ENCODE measurements at regions not wholly inside any gene's neighbourhood (a gene's known extent, or its start where the extent isn't known, plus 50 kb on each side); places are given as distances from the start of the nearest gene placed in this dataset.

DNA sequence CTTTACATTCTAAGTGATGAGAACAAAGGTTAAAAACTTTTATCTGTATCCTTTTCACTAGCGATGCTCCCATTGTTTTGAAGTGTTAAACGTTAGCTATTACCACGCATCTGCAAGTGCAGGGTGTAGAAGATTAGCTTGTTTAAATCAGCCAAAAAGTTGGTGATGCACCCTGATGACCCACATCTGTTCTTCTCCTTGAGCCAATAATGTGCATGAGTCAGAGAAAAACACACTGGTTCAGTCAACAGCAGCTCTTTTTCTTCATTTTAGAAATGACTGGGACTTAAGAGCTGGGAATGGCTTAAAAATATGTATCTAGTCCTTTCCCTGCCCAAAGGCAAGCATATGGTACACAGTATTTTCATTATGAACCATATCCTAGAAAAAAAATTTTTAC is 323.5 kb upstream of the PDE3A start (continued):
- TF ChIP-seq, protein P1, sequence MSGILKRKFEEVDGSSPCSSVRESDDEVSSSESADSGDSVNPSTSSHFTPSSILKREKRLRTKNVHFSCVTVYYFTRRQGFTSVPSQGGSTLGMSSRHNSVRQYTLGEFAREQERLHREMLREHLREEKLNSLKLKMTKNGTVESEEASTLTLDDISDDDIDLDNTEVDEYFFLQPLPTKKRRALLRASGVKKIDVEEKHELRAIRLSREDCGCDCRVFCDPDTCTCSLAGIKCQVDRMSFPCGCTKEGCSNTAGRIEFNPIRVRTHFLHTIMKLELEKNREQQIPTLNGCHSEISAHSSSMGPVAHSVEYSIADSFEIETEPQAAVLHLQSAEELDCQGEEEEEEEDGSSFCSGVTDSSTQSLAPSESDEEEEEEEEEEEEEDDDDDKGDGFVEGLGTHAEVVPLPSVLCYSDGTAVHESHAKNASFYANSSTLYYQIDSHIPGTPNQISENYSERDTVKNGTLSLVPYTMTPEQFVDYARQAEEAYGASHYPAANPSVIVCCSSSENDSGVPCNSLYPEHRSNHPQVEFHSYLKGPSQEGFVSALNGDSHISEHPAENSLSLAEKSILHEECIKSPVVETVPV (CRISPR knock-in tag; IDR thresholded peaks at IDR 0.05) = no peak

DNA sequence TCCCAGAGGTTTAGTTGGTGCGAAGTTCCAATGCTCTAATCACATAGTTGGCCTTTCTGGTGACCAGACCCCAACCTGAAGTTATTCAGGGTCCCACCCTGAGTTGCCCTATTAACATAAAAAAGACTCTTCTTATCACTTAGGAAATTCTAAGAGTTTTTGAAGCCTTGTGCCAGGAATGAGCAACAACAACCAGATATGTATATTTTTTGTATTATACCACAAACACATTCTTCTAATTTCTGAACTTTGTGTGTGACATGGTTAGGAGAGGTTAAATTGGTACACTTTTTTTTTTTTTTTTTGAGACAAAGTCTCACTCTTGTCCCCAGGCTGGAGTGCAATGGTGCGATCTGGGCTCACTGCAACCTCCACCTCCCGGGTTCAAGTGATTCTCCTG is 320.4 kb upstream of the PDE3A start:
- TF ChIP-seq ZNF70 (CRISPR knock-in tag; IDR thresholded peaks at IDR 0.05) (no peak), PPARA (CRISPR knock-in tag; IDR thresholded peaks at IDR 0.05; ENCODE audit: borderline replicate concordance) (no peak), OSR1 (CRISPR knock-in tag; IDR thresholded peaks at IDR 0.05) (no peak), TOX (CRISPR knock-in tag; IDR thresholded peaks at IDR 0.05; ENCODE audit: borderline replicate concordance) (no peak), ZC3H10 (CRISPR knock-in tag; IDR thresholded peaks at IDR 0.05) (no peak), TCF4 (CRISPR knock-in tag; IDR thresholded peaks at IDR 0.05; ENCODE audit: borderline replicate concordance) (no peak), SNAI2 (CRISPR knock-in tag; IDR thresholded peaks at IDR 0.05) (no peak), GLIS3 (CRISPR knock-in tag; IDR thresholded peaks at IDR 0.05) (no peak), ZFP3 (CRISPR knock-in tag; IDR thresholded peaks at IDR 0.05) (no peak), RARB (CRISPR knock-in tag; IDR thresholded peaks at IDR 0.05) (no peak), ARNTL (CRISPR knock-in tag; IDR thresholded peaks at IDR 0.05; ENCODE audit: borderline replicate concordance, low read depth) (no peak), ZFP30 (CRISPR knock-in tag; IDR thresholded peaks at IDR 0.05) (no peak), ESRRG (CRISPR knock-in tag; IDR thresholded peaks at IDR 0.05) (no peak), ZNF565 (CRISPR knock-in tag; conservative IDR thresholded peaks at IDR 0.05; ENCODE audit: low read depth) (no peak), ZNF8 (CRISPR knock-in tag; IDR thresholded peaks at IDR 0.05) (no peak), BACH2 (CRISPR knock-in tag; IDR thresholded peaks at IDR 0.05; ENCODE audit: borderline replicate concordance) (no peak)
- TF ChIP-seq, protein P1 (CRISPR knock-in tag; IDR thresholded peaks at IDR 0.05) = no peak
- TF ChIP-seq, protein P2, sequence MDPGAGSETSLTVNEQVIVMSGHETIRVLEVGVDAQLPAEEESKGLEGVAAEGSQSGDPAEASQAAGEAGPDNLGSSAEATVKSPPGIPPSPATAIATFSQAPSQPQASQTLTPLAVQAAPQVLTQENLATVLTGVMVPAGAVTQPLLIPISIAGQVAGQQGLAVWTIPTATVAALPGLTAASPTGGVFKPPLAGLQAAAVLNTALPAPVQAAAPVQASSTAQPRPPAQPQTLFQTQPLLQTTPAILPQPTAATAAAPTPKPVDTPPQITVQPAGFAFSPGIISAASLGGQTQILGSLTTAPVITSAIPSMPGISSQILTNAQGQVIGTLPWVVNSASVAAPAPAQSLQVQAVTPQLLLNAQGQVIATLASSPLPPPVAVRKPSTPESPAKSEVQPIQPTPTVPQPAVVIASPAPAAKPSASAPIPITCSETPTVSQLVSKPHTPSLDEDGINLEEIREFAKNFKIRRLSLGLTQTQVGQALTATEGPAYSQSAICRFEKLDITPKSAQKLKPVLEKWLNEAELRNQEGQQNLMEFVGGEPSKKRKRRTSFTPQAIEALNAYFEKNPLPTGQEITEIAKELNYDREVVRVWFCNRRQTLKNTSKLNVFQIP (CRISPR knock-in tag; IDR thresholded peaks at IDR 0.05; ENCODE audit: borderline replicate concordance, low read depth) = no peak
- TF ChIP-seq, protein P3, sequence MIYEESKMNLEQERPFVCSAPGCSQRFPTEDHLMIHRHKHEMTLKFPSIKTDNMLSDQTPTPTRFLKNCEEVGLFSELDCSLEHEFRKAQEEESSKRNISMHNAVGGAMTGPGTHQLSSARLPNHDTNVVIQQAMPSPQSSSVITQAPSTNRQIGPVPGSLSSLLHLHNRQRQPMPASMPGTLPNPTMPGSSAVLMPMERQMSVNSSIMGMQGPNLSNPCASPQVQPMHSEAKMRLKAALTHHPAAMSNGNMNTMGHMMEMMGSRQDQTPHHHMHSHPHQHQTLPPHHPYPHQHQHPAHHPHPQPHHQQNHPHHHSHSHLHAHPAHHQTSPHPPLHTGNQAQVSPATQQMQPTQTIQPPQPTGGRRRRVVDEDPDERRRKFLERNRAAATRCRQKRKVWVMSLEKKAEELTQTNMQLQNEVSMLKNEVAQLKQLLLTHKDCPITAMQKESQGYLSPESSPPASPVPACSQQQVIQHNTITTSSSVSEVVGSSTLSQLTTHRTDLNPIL (CRISPR knock-in tag; IDR thresholded peaks at IDR 0.05; ENCODE audit: low read depth) = no peak
- TF ChIP-seq, protein P4, sequence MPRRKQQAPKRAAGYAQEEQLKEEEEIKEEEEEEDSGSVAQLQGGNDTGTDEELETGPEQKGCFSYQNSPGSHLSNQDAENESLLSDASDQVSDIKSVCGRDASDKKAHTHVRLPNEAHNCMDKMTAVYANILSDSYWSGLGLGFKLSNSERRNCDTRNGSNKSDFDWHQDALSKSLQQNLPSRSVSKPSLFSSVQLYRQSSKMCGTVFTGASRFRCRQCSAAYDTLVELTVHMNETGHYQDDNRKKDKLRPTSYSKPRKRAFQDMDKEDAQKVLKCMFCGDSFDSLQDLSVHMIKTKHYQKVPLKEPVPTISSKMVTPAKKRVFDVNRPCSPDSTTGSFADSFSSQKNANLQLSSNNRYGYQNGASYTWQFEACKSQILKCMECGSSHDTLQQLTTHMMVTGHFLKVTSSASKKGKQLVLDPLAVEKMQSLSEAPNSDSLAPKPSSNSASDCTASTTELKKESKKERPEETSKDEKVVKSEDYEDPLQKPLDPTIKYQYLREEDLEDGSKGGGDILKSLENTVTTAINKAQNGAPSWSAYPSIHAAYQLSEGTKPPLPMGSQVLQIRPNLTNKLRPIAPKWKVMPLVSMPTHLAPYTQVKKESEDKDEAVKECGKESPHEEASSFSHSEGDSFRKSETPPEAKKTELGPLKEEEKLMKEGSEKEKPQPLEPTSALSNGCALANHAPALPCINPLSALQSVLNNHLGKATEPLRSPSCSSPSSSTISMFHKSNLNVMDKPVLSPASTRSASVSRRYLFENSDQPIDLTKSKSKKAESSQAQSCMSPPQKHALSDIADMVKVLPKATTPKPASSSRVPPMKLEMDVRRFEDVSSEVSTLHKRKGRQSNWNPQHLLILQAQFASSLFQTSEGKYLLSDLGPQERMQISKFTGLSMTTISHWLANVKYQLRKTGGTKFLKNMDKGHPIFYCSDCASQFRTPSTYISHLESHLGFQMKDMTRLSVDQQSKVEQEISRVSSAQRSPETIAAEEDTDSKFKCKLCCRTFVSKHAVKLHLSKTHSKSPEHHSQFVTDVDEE (CRISPR knock-in tag; IDR thresholded peaks at IDR 0.05) = no peak
- no peak for ATAC-seq

DNA sequence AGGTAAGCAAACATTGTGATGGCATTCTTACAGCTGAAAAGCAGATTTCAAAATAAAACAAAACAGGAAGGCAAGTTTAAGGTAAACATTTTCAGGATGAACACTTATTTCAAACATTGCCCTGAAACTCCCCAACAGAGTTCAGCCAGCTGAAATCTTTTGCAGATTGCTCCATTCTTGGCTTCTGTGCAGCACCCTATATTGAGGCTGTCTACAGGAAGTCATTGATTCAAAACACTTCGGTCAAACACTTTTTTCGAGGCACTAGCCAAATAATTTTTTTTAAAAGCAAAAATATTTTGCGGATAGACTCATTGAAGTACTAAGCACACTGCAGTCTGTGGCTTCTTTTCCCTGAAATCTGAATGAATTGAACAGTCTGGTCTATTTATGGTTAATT is 318.1 kb upstream of the PDE3A start:
- no peak for ATAC-seq
- no peak for TF ChIP-seq BACH2 (CRISPR knock-in tag; IDR thresholded peaks at IDR 0.05; ENCODE audit: borderline replicate concordance)
- no peak for TF ChIP-seq ZNF8 (CRISPR knock-in tag; IDR thresholded peaks at IDR 0.05)
- TF ChIP-seq ESRRG (CRISPR knock-in tag; IDR thresholded peaks at IDR 0.05) = no peak
- TF ChIP-seq, protein P3 (CRISPR knock-in tag; IDR thresholded peaks at IDR 0.05; ENCODE audit: low read depth) = no peak
- TF ChIP-seq ZFP30 (CRISPR knock-in tag; IDR thresholded peaks at IDR 0.05) = no peak
- no peak for TF ChIP-seq RARB (CRISPR knock-in tag; IDR thresholded peaks at IDR 0.05)
- no peak for TF ChIP-seq TOX (CRISPR knock-in tag; IDR thresholded peaks at IDR 0.05; ENCODE audit: borderline replicate concordance)

All from SK-N-SH treated with all-trans-retinoic acid at 6 μM for 48 hours (cell line).